ENCODE measurements at regions not wholly inside any gene's neighbourhood (a gene's known extent, or its start where the extent isn't known, plus 50 kb on each side); places are given as distances from the start of the nearest gene placed in this dataset.

GRCh38 chr2:19504400-19505198 lies 146.2 kb upstream of the OSR1 start:
- TF ChIP-seq, protein P1, sequence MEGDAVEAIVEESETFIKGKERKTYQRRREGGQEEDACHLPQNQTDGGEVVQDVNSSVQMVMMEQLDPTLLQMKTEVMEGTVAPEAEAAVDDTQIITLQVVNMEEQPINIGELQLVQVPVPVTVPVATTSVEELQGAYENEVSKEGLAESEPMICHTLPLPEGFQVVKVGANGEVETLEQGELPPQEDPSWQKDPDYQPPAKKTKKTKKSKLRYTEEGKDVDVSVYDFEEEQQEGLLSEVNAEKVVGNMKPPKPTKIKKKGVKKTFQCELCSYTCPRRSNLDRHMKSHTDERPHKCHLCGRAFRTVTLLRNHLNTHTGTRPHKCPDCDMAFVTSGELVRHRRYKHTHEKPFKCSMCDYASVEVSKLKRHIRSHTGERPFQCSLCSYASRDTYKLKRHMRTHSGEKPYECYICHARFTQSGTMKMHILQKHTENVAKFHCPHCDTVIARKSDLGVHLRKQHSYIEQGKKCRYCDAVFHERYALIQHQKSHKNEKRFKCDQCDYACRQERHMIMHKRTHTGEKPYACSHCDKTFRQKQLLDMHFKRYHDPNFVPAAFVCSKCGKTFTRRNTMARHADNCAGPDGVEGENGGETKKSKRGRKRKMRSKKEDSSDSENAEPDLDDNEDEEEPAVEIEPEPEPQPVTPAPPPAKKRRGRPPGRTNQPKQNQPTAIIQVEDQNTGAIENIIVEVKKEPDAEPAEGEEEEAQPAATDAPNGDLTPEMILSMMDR (IDR thresholded peaks at IDR 0.05; ENCODE audit: unreplicated experiment) = no peak
- Mint-ChIP-seq H3K36me3 (ENCODE audit: low read depth, unreplicated experiment) (no peaks in the 10 kb centered on the region), H3K27me3 (ENCODE audit: unreplicated experiment) (no peaks in the 10 kb centered on the region), H3K9me3 (ENCODE audit: unreplicated experiment) (no peaks in the 10 kb centered on the region), H3K4me3 (ENCODE audit: unreplicated experiment) (no peak overlapping the region), H3K27ac (ENCODE audit: unreplicated experiment) (no peak overlapping the region), H3K4me1 (ENCODE audit: unreplicated experiment) (peaks cover 10% of the 10 kb centered on the region)
- no peak for DNase-seq (ENCODE audit: low spot score)

DNA sequence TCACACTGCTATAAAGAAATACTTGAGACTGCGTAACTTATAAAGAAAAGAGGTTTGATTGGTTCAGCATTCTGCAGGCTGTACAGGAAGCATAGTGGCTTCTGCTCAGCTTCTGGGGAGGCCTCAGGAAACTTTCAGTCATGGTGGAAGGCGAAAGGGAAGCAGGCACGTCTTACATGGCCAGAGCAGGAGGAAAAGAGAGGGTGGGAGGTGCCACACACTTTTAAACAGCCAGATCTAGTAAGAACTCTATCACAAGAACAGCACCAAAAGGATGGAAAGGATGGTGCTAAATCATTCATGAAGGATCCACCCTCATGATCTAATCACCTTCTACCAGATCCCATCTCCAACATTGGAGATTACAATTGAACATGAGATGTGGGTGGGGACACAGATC lies 145.5 kb upstream of the OSR1 start:
- no peak for DNase-seq (ENCODE audit: low spot score)
- Mint-ChIP-seq H3K36me3 (ENCODE audit: low read depth, unreplicated experiment) (no peaks in the 10 kb centered on the region), H3K4me3 (ENCODE audit: unreplicated experiment) (no peak overlapping the region), H3K27me3 (ENCODE audit: unreplicated experiment) (peaks cover 1% of the 10 kb centered on the region), H3K9me3 (ENCODE audit: unreplicated experiment) (no peaks in the 10 kb centered on the region), H3K4me1 (ENCODE audit: unreplicated experiment) (peaks cover 10% of the 10 kb centered on the region), H3K27ac (ENCODE audit: unreplicated experiment) (no peak overlapping the region)
- TF ChIP-seq, protein P1 (IDR thresholded peaks at IDR 0.05; ENCODE audit: unreplicated experiment) = no peak

- Mint-ChIP-seq H3K27ac (ENCODE audit: unreplicated experiment) (no peak overlapping the region), H3K4me3 (ENCODE audit: unreplicated experiment) (no peak overlapping the region)
- TF ChIP-seq, protein P1 (IDR thresholded peaks at IDR 0.05; ENCODE audit: unreplicated experiment) = no peak
Measured at GRCh38 chr2:19503406-19503805, 145.0 kb upstream of the OSR1 start.

DNA sequence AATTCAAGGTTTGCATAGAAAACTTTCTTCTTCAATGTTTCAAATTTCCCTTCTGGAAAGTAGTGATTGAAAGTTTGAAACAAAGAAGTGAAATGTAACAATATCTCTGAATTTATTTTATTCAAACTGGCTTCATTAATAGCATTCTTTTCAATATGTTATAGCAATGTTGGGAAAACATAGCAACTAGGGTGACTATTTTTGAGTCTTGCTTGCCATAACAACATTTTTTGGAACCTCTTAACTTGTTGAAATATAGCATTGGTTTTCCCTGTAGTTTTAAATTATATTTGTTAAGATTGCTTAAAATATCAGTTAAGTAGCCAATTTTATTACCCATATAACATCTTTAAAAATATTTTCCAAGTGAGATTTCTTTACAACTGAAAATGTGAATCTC lies 141.7 kb upstream of the OSR1 start:
- TF ChIP-seq, protein P1 (IDR thresholded peaks at IDR 0.05; ENCODE audit: unreplicated experiment) = no peak
- Mint-ChIP-seq H3K27ac (ENCODE audit: unreplicated experiment) (no peak overlapping the region), H3K4me1 (ENCODE audit: unreplicated experiment) (peaks cover 5% of the 10 kb centered on the region), H3K4me3 (ENCODE audit: unreplicated experiment) (no peak overlapping the region), H3K27me3 (ENCODE audit: unreplicated experiment) (peaks cover 2% of the 10 kb centered on the region), H3K36me3 (ENCODE audit: low read depth, unreplicated experiment) (no peaks in the 10 kb centered on the region), H3K9me3 (ENCODE audit: unreplicated experiment) (no peaks in the 10 kb centered on the region)
- DNase-seq (ENCODE audit: low spot score) = no peak

More at GRCh38 chr2:19503406-19503805, 145.0 kb upstream of the OSR1 start:
- H3K4me1 Mint-ChIP-seq (ENCODE audit: unreplicated experiment) = peaks cover 10% of the 10 kb centered on the region
- DNase-seq (ENCODE audit: low spot score) = no peak
- H3K9me3 Mint-ChIP-seq (ENCODE audit: unreplicated experiment) = no peaks in the 10 kb centered on the region
- H3K27me3 Mint-ChIP-seq (ENCODE audit: unreplicated experiment) = peaks cover 2% of the 10 kb centered on the region
- no peaks in the 10 kb centered on the region for H3K36me3 Mint-ChIP-seq (ENCODE audit: low read depth, unreplicated experiment)

GRCh38 chr2:19496646-19497045 lies 138.2 kb upstream of the OSR1 start:
- H3K4me3 Mint-ChIP-seq (ENCODE audit: unreplicated experiment) = no peak overlapping the region
- H3K36me3 Mint-ChIP-seq (ENCODE audit: low read depth, unreplicated experiment) = no peaks in the 10 kb centered on the region
- H3K9me3 Mint-ChIP-seq (ENCODE audit: unreplicated experiment) = no peaks in the 10 kb centered on the region
- no peaks in the 10 kb centered on the region for H3K4me1 Mint-ChIP-seq (ENCODE audit: unreplicated experiment)
- peaks cover 2% of the 10 kb centered on the region for H3K27me3 Mint-ChIP-seq (ENCODE audit: unreplicated experiment)
- no peak overlapping the region for H3K27ac Mint-ChIP-seq (ENCODE audit: unreplicated experiment)
- no peak for DNase-seq (ENCODE audit: low spot score)
- TF ChIP-seq, protein P1 (IDR thresholded peaks at IDR 0.05; ENCODE audit: unreplicated experiment) = no peak
